Suprapubic skin (tissue), 4 donors: ENCODE measurements at regions not wholly inside any gene's neighbourhood (a gene's known extent, or its start where the extent isn't known, plus 50 kb on each side); places are given as distances from the start of the nearest gene placed in this dataset.

ENCODE experiments used
- CTCF ChIP-seq, 2 donors: fragments of 200-600 bp in 1 of 2; fragments of 450-650 bp in 1 of 2; sonication (generic) in 1 of 2; IDR thresholded peaks; one replicate each; pipeline ENCODE4 v1.5.1; 2016 to 2019; ENCODE audit warnings: antibody characterized with exemption in 2 of 2, mild to moderate bottlenecking in 1 of 2, moderate library complexity in 1 of 2
- EP300 ChIP-seq: sonication (generic); formaldehyde crosslinking; IDR thresholded peaks from one replicate; pipeline ENCODE4 v1.6.1; 2017; ENCODE audit warnings: antibody characterized with exemption
- POLR2A ChIP-seq, 2 donors: fragments of 450-650 bp; IDR thresholded peaks; one replicate each; pipeline ENCODE4 v1.6.1; 2017; ENCODE audit warnings: antibody characterized with exemption in 2 of 2, mild to moderate bottlenecking in 2 of 2, moderate library complexity in 2 of 2
- POLR2AphosphoS5 ChIP-seq, 3 donors: sonication (generic); formaldehyde crosslinking; IDR thresholded peaks; one replicate each; pipeline ENCODE4 v1.6.1; 2017; ENCODE audit warnings: antibody characterized with exemption in 3 of 3

DNA sequence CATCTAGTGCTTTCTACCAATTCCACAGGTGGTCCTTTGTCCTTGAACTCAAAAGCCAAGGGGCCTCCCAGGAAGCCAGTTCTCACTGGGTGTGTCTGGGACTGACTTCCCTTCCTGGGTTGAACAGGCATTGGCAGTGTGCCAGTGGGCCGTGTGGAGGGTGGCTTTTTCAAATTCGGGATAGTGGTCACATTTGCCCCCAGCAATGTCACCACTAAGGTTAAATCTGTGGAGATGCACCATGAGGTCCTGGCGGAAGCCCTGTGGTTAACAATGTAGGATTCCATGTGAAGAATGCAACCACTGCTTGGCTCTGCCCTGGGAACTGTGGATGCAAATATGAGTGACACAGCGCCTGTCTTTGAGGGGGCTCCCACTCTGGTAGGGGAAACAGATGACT, 53.2 kb upstream of the MTNR1B start:
- TF ChIP-seq CTCF (IDR thresholded peaks at IDR 0.05) (no peak), POLR2A (IDR thresholded peaks at IDR 0.05) (no peak), POLR2AphosphoS5 (IDR thresholded peaks at IDR 0.05) (no peak), EP300 (no peak)
